HFFc6 (cell line): ENCODE measurements at regions not wholly inside any gene's neighbourhood (a gene's known extent, or its start where the extent isn't known, plus 50 kb on each side); places are given as distances from the start of the nearest gene placed in this dataset.

Experiments
- DNase-seq: peaks from one replicate; pipeline ENCODE4 v3.0.0-alpha.2; 2018
- H3K27ac Mint-ChIP-seq: 2 replicates; pipeline ENCODE4 v1.8.0; 2020; ENCODE audit warnings: mild to moderate bottlenecking, mixed read lengths
- H3K27me3 Mint-ChIP-seq: 2 replicates; pipeline ENCODE4 v1.8.0; 2021; ENCODE audit warnings: mild to moderate bottlenecking, moderate library complexity, mixed read lengths; ENCODE audit not compliant: insufficient read depth
- H3K36me3 Mint-ChIP-seq: 2 replicates; pipeline ENCODE4 v1.8.0; 2021; ENCODE audit warnings: low read depth, mixed read lengths
- H3K4me1 Mint-ChIP-seq: 2 replicates; pipeline ENCODE4 v1.8.0; 2020; ENCODE audit warnings: low read depth, mixed read lengths
- H3K4me3 Mint-ChIP-seq: 2 replicates; pipeline ENCODE4 v1.8.0; 2020; ENCODE audit warnings: mild to moderate bottlenecking, moderate library complexity, mixed read lengths
- H3K9me3 Mint-ChIP-seq: 2 replicates; pipeline ENCODE4 v1.8.0; 2020; ENCODE audit warnings: mild to moderate bottlenecking, mixed read lengths
- TF ChIP-seq, protein P1 (sequence below): fragments of 200-600 bp; sonication (generic); IDR thresholded peaks from 2 replicates; pipeline ENCODE4 v1.5.0; 2021; ENCODE audit warnings: antibody characterized with exemption, mild to moderate bottlenecking

DNA sequence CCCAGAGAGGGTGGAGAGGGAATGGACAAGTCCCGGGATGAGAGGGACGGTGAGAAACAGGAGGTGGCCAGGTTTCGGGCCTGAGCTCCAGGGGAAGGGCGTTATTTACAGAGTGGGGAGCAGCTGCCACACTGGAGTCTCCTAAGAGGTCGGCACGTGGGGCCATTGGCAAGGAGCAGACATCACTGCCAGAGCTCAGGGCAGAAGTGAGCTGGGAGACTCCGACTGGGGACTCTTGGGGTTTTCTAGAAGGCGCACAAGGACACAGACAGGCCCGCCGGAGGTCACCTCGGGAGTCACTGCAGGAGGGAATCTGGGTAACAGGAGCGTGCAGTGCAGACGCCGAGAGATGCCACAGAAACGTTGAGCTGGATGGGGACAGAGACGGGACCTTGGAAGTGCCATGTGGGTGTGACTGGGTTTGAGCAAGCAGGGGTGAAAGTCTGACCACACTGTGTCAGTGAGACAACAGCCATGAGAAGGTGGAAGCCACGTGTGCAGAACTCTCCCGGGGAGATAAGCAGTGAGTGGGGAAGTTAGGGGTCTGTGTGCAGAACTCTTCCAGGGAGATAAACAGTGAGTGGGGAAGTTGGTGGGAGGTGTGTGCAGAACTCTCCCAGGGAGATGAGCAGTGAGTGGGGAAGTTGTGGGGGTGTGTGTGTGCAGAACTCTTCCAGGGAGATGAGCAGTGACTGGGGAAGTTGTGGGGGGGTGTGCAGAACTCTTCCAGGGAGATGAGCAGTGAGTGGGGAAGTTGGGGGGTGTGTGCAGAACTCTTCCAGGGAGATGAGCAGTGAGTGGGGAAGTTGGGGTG lies 187.5 kb downstream of the SHANK2 start:
- H3K27ac Mint-ChIP-seq, result no peak overlapping the region
- H3K4me3 Mint-ChIP-seq, result no peak overlapping the region
- TF ChIP-seq, protein P1, sequence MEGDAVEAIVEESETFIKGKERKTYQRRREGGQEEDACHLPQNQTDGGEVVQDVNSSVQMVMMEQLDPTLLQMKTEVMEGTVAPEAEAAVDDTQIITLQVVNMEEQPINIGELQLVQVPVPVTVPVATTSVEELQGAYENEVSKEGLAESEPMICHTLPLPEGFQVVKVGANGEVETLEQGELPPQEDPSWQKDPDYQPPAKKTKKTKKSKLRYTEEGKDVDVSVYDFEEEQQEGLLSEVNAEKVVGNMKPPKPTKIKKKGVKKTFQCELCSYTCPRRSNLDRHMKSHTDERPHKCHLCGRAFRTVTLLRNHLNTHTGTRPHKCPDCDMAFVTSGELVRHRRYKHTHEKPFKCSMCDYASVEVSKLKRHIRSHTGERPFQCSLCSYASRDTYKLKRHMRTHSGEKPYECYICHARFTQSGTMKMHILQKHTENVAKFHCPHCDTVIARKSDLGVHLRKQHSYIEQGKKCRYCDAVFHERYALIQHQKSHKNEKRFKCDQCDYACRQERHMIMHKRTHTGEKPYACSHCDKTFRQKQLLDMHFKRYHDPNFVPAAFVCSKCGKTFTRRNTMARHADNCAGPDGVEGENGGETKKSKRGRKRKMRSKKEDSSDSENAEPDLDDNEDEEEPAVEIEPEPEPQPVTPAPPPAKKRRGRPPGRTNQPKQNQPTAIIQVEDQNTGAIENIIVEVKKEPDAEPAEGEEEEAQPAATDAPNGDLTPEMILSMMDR, result no peak
- peaks cover 4% of the 10 kb centered on the region; the same call in 1 of the 2 replicates for H3K36me3 Mint-ChIP-seq
- H3K9me3 Mint-ChIP-seq, result peaks cover 22% of the 10 kb centered on the region
- no peak for DNase-seq
- H3K27me3 Mint-ChIP-seq, result peaks cover 4% of the 10 kb centered on the region
- H3K4me1 Mint-ChIP-seq, result no peaks in the 10 kb centered on the region

DNA sequence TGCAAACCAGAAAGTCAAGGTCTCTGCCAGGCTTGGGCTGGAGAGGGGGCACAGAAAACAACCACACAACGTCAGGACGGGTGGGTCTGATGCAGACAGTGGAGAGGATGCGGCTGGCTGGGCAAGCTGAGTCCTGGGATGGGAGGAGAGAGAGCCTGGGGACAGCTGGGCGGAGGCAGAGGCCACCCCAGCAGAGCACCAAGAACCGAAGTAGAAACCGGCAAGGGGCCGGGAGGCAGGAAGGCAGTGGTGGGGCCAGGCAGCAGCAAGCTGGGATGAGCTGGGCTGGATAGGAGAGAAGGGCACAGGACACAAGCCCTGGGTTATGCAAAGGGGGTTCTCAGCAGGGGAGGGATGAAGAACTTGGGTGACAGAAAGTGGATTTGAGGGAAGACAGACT lies 188.2 kb downstream of the SHANK2 start:
- Mint-ChIP-seq H3K27me3 (peaks cover 4% of the 10 kb centered on the region), H3K27ac (no peak overlapping the region), H3K4me3 (no peak overlapping the region), H3K9me3 (peaks cover 25% of the 10 kb centered on the region), H3K36me3 (peaks cover 4% of the 10 kb centered on the region; the same call in 1 of the 2 replicates), H3K4me1 (no peaks in the 10 kb centered on the region)
- DNase-seq, result no peak
- TF ChIP-seq, protein P1, result no peak

GRCh38 chr11:71063129-71063528 lies 189.2 kb downstream of the SHANK2 start:
- Mint-ChIP-seq H3K36me3 (peaks cover 4% of the 10 kb centered on the region; the same call in 1 of the 2 replicates), H3K27me3 (peaks cover 4% of the 10 kb centered on the region), H3K9me3 (peaks cover 29% of the 10 kb centered on the region), H3K27ac (no peak overlapping the region), H3K4me1 (no peaks in the 10 kb centered on the region), H3K4me3 (no peak overlapping the region)
- TF ChIP-seq, protein P1, result no peak
- no peak for DNase-seq

GRCh38 chr11:71062199-71062598 lies 190.2 kb downstream of the SHANK2 start:
- Mint-ChIP-seq H3K9me3 (peaks cover 29% of the 10 kb centered on the region), H3K4me1 (no peaks in the 10 kb centered on the region), H3K27ac (no peak overlapping the region), H3K36me3 (peaks cover 4% of the 10 kb centered on the region; the same call in 1 of the 2 replicates), H3K27me3 (peaks cover 4% of the 10 kb centered on the region), H3K4me3 (no peak overlapping the region)
- DNase-seq, result no peak
- TF ChIP-seq, protein P1, result no peak

GRCh38 chr11:71060391-71060791 lies 192.0 kb downstream of the SHANK2 start:
- Mint-ChIP-seq H3K27me3 (peaks cover 4% of the 10 kb centered on the region), H3K36me3 (peaks cover 4% of the 10 kb centered on the region; the same call in 1 of the 2 replicates), H3K27ac (no peak overlapping the region), H3K9me3 (peaks cover 29% of the 10 kb centered on the region), H3K4me3 (no peak overlapping the region), H3K4me1 (no peaks in the 10 kb centered on the region)
- no peak for DNase-seq
- TF ChIP-seq, protein P1, result no peak
